ENCODE measurements at regions not wholly inside any gene's neighbourhood (a gene's known extent, or its start where the extent isn't known, plus 50 kb on each side); places are given as distances from the start of the nearest gene placed in this dataset.

DNA sequence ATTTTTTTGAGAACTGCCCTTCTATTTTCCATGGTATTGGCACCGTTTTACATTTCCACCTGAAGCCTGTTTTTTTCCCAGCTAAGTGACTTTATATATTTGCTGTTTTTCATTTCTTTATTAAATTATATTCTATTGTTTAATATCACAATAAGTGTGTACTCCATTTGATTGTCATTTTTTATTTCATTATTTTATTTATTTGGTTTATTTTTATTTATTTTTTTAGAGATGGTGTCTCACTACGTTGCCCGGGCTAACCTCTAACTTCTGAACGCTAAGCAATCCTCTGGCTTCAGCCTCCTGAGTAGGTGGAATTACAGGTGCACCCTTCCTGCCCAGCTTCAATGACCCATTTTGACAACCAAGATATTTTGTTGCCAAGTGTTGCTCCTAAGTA lies 202.6 kb downstream of the SIM1 start:
- TF ChIP-seq CTCF (IDR thresholded peaks at IDR 0.05): no peak
- no peak for TF ChIP-seq POLR2A (IDR thresholded peaks at IDR 0.05)

Measured in tibial nerve (tissue), 3 donors.